SK-MEL-5 (cell line): ENCODE measurements at regions not wholly inside any gene's neighbourhood (a gene's known extent, or its start where the extent isn't known, plus 50 kb on each side); places are given as distances from the start of the nearest gene placed in this dataset.
A peak's percentile ranks its signal among the peaks of the same experiment; 100 is the strongest.
"Not testable (repeated sequence)": the region's sequence is repeated elsewhere in the genome, so short reads cannot be mapped to it uniquely, and the experiment has no call there.

Source experiments
- DNase-seq: peaks from one replicate; pipeline ENCODE4 v3.0.0-alpha.2; 2016; ENCODE audit warnings: low read depth, low spot score
- in situ Hi-C: cut with HindIII; loops from 2 replicates; pipeline ENCODE4 v1.10.0; 2016; ENCODE audit warnings: low sequenced_read_pairs, high pct_unique_total_duplicates, low pct_unique_long_range_greater_than_20kb

DNA sequence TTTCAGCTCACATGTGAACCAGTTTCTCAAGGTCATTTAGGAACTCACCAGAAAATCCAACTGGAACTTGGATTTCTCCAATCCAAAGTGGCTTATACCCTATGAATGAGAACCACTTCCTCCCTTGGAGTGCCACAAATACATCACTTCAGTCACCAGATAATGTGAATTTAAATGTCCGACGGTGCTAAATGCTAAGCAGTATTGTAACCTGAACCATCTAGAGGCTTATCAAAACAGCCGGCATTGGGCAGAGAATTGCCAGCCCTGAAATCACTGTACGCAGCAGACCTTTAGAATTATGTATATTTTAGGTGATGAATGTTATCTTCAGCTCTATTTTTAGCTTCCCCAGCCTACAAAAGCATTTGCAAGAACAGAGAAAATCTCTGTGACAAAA is 76.8 kb upstream of the COX20 start:
- in situ Hi-C loops, result no loop called here
- no peak for DNase-seq

DNA sequence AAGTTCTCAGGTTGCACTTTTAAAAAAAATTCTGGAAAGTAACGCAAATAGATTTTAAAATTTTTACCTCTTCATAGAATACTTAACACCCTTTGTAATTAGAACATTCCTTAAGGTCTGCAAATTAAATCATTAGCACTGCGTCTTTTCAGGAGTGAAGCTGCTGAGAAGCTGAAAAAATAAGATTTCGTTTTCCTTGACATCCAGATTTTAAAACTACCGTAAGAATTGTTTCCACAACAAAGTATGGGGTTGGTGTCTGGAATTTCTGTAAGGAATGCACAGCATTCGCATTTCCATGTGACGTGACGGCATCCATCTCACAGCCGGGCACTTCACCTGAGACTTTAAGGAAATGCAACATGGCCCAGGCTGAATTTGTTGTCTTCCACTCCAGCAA is 76.3 kb upstream of the COX20 start:
- no peak for DNase-seq
- in situ Hi-C loops, result no loop called here

DNA sequence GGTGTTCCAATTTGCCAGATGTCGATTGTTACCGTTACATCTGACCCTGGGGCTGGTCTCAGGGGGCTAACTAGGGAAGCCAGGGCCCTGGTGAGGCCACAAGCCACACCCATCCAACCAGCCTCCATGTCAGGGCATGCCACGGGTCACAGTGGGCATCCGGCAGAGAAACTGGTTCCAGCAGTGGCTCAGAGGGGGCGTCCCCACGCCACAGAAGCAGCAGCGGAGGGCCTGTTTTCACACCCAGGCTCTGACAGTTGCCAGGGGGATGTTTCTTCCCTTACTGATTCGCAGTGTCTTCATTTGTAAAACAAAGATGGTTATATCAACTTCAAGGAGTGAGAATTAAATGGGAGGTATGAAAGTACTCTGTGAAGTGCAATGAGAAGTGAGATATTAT is 75.0 kb upstream of the COX20 start:
- no peak for DNase-seq
- in situ Hi-C loops, result no loop called here

DNA sequence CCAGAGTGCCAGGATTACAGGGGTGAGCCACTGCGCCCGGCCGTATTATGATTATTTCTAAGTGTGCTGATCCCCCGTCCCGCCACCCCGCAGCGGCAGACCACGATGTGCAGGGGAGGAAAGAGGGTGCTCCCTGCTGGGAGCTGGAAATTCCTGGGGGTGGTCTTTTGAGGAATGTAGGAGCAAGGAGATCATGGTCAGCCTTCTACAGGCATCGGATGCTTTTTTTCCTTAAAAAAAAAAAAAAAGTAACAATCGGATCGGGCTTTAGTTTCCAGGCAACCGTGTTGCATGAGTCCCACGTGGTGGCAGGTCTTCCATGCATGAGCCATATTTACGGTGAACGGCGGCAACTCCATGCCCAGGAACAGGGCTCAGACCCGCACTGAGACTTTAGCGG is 74.2 kb upstream of the COX20 start:
- peak; percentile 26 for DNase-seq
- in situ Hi-C loops, result no loop called here

- in situ Hi-C loops, result no loop called here
- no peak for DNase-seq
These were observed 72.8 kb upstream of the COX20 start for GRCh38 chr1:244762629-244763028.

DNA sequence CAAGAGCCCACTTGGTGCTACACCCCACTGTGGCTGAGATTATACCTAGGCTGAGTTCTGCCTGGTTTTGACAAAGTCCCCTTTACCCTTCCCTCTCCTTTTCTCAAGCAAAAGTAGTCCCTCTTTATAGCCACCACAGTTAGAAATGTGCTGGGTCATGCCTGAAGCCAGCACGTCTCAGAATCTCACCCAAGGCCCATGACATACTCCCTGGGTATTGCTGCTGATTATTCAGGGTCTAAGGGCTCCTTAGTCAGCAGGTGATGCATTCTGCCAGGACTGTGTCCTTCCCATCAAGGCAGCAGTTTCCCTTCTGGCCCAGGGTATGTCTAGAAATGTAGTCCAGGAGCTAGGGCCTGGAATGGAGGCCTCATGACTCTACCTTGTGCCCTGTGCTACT is 67.3 kb upstream of the COX20 start:
- no peak for DNase-seq
- in situ Hi-C loops, result no loop called here

DNA sequence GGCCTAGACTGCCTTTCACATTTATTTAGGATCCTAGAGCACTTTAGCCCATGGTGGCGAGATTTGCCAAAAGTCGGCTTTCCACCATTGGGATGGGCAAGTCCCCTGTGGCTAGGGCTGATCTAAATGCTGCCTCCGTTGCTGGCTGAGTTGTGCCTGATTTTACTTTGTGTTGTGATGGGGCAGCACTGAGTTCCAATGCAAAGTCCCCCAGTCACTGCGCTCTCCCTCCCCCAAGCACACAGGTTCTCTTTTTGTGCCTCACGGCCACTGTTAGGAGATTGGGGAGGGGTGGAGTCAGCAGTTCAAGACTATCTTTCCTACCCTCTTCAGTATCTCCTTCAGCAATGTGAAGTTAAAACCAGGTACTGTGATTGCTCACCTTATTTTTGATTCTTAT is 66.7 kb upstream of the COX20 start:
- in situ Hi-C loops, result no loop called here
- DNase-seq, result no peak

GRCh38 chr1:244770556-244770955 is 64.9 kb upstream of the COX20 start:
- in situ Hi-C loops, DNase-seq: not testable (repeated sequence)

DNA sequence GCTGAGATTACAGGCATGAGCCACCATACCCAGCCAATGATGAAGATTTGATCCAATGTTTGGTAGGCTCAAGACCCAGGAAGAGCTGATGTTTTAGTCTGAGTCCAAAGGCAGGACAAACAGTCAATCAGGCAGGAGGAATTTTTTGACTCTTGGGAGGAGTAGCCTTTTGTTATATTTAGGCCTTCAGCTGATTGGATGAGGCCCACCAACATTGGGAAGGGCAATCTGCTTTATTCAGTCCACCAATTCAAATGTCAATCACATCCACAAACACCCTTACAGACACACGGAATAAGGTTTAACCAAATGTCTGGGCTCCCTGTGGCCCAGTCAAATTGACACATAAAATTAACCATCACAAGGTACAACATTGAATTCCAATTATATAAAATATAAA is 61.9 kb upstream of the COX20 start:
- no peak for DNase-seq

DNA sequence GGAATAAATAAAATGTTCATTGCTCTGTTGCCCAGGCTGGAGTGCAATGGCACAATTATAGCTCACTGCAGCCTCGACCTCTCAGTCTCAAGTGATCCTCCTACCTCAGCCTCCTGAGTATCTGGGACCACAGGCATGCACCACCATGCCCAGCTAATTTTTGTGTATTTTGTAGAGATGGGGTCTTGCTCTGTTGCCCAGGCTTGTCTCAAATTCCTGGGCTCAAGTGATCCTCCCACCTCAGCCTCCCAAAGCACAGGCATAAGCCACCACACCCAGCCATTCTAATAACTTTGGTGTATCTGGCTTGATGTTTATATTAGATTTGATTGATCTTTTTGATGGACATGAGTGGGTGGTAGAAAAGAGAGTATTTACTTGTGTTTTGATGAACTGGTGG is 58.7 kb upstream of the COX20 start:
- in situ Hi-C loops, DNase-seq: not testable (repeated sequence)

More for the DNA sequence above, 61.9 kb upstream of the COX20 start:
- in situ Hi-C loops, result no loop called here

GRCh38 chr1:244778344-244778743 is 57.1 kb upstream of the COX20 start:
- in situ Hi-C loops, result no loop called here
- no peak for DNase-seq

GRCh38 chr1:244779410-244779809 is 56.0 kb upstream of the COX20 start:
- DNase-seq, result no peak
- in situ Hi-C loops, result no loop called here

DNA sequence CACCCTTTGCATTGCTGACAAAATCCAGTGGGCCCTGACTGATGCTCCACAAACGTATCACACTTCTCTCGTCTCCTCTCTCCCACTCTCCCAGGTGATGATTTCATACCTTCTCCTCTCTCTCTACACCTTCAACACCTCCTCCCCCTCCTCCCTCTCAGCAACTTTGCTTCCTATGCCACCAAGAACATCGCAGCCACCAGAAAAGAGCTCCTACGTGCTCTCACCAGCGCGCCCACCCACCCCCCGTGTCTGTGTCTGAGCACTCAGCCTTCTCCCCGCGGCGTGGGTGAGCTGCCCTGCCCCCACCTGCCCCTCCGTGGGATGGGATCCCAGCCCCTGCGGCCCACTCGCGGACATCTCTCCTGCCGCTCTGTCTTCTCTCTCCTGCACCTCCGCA is 55.1 kb upstream of the COX20 start:
- in situ Hi-C loops, result no loop called here
- no peak for DNase-seq

DNA sequence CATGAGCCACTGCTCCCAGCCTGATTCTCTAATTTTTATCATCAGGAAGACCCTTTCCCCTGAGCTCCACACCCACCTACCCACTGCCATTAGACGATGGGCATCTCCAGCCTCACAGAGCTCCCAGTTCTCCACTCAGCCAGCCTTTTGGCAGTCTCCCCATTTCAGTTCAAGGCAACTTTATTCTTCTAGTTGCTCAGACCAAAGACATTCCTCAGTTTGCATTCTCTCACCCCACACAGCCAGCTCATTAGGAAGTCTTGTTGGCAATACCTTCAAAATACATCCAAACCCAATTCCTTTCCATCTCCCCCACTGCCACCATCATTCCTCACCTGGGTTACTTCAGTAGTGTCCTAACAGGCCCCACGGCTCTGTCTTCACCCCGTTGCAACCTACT is 53.4 kb upstream of the COX20 start:
- in situ Hi-C loops, result no loop called here
- no peak for DNase-seq

- no peak for DNase-seq
- in situ Hi-C loops, result no loop called here
These were observed 52.3 kb upstream of the COX20 start for GRCh38 chr1:244783138-244783537.
